Globus pallidus (tissue), 1 donor: ENCODE measurements at regions not wholly inside any gene's neighbourhood (a gene's known extent, or its start where the extent isn't known, plus 50 kb on each side); places are given as distances from the start of the nearest gene placed in this dataset.
"Not testable (repeated sequence)": the region's sequence is repeated elsewhere in the genome, so short reads cannot be mapped to it uniquely, and the experiment has no call there.

Experiments used
- DNase-seq: peaks from one replicate; pipeline ENCODE4 v3.0.0-alpha.2; 2015; ENCODE audit warnings: low spot score

DNA sequence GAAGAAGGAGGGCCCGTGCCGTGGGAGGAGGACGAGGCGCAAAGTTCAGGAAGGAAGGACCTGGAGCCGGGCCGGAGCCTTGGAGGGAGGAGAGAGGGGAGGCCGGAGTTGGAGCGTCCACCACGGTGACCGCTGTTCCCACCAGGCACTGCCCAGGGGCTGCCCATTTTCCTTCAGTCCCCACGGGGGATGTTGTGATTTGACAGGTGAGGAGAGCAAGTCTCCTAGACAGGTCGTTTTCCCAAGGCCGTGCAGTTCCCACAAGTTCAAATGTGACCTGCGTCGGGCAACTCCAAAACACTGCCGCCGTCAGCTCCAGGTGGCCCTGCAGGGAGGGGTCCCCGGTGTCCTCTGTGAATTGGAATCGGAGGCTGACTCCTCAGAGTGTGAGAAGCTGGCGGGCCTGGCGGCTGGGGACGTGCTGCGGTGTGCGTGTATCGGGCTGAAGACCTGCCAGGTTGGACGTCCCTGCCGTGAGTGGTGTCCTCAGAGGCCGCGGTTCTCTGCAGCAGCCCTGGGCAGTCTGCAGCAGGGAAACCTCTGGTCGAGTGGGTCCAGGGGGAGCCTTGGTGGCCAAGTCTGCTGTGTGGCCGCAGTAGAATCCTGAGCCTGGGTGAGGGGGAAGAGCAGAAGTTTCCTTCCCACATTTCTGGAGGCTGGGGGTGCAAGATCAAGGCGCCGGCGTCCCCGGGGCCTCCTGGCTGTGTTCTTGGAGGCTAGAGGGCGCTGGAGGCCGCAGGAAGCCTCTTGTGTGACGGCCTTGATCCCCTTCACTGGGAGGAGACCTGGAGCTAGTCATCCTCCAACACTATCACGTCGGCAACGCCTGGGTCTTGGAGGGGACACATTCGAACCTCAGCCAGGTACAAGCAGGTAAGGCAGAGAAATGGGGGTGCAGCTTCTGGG, 115.1 kb upstream of the FRMD1 start:
- no peak for DNase-seq

- no peak for DNase-seq
Observed at GRCh38 chr6:168192901-168193815, 114.1 kb upstream of the FRMD1 start.

- DNase-seq: no peak
Observed at GRCh38 chr6:168192195-168192900, 113.3 kb upstream of the FRMD1 start.

DNA sequence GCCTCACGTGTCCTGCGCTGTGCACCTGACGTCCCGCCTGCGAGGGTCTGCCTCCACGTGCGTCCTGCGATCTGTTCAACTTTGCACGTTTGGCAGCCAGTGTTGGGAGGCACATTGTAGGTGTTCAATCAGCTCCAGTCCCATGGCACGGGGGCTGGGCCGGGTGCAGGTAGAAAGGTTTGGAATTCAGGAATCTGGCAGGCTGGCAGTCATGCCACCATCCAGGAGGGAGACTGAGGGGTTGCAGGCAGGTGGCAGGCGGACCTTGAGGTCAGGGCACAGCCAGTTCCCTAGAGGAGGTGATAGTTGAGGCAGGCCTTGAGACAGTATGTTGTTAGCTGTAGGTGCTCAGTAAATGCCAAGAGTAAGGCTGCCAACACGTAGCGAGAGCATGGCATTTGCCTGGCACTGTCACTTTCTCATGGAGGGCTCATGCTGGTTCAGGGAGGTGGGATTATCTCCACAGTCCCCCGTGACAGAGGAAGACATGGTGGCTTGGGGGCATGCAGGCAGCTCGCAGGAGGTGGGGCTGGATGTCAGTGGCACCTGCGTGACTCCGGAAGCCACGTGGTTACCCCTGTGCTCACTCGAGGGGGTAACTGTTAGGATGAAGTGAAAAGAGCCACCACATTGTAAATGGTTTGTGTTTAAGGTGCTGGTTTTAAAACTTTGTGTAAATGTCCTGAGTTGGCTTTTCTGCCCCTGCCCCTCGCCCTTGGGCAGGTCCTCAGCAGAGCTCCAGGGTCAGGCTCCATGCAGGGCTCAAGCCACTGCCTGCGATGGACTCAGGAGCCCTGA, 111.8 kb upstream of the FRMD1 start:
- DNase-seq: no peak

GRCh38 chr6:168190014-168190405, 111.0 kb upstream of the FRMD1 start:
- no peak for DNase-seq

DNA sequence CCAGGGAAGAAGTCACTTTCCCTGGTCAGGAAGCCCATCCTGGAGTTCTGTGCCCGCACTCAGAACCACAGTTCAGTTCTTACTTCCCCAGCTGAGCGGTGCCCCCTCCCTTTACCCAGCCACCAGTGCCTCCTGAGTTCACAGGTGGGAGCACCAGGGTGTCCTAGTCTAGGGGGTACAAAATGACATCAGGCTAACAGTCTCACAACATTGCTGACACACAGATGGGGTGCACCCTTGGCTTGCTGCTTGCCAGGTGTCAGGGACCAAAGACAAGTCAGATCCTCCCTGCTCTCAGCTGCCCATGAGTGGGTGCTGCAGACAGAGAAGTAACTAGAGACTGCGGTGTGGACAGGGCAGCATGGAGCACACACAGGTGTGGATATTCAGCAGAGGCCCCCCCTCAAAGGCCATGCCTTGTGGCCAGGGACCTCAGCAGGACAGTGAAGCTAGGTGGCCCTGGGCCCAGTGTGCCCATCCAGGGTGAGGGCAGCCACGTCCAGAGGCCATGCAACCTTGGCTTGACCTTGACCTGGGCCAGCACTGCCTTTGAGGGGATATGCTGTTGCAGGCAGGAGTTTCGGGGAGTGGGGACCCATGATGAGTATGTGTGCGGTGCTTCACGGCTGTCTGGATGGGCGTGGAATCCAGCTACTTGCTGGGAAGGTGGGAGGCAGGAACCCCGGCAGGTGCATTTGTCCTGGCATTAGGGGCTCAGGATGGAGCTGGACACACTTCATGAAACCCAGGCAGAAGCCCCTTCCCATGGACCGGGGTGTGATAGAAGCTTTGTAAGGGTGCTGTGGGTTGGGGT, 110.4 kb upstream of the FRMD1 start:
- DNase-seq: no peak

DNA sequence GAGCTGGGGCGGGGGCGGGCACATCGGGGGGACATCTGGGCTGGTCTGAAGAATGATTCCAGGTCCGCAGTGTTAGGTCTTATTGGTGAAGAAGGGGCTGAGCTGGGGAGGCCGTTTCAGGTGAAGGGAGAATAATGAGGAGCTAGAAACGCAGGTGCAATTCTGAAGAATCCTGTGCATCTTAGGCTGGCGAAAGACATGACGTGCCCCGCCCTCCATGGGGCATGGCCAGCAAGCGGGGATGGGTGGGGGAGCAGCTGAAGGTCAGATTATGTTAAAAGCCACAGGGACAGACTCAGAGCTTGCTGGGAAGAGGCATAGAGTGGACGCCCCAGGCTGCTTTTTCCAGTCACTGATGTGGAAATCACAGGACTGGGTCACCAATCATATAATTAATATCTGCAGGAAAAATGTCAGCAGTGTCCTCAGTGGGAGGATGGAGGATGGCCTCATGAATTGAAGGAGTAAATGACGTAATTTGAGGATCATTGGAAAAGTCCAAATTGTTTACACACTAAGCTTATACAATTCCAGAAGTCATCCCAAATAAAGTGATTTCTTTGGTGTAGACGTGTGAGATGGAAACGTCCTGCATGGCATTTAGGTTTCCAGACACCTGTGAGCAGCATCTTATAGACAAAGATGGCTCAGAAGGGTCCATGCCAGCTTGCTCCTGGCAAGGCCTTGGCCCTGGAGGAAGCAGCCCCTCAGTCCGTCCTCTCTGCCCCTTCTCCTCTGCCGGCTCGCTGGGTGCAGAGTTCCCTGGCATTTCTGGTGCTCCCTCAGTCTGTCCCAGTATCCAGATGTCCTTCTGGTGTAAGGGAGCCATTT, 109.6 kb upstream of the FRMD1 start:
- DNase-seq: no peak

- no peak for DNase-seq
Observed at GRCh38 chr6:168186438-168186837, 107.4 kb upstream of the FRMD1 start.

DNA sequence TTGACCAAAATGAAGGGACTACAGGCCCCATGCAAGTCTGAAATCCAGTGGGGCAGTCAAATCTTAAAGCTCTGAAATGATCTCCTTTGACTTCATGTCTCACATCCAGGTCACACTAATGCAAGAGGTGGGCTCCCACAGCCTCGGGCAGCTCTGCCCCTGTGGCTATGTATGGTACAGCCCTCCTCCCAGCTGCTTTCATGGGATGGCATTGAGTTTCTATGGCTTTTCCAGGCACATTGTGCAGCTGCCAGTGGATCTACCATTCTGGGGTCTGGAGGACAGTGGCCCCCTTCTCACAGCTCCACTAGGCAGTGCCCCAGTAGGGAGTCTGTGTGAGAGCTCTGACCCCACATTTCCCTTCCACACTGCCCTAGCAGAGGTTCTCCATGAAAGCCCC, 107.0 kb upstream of the FRMD1 start:
- not testable (repeated sequence) for DNase-seq

DNA sequence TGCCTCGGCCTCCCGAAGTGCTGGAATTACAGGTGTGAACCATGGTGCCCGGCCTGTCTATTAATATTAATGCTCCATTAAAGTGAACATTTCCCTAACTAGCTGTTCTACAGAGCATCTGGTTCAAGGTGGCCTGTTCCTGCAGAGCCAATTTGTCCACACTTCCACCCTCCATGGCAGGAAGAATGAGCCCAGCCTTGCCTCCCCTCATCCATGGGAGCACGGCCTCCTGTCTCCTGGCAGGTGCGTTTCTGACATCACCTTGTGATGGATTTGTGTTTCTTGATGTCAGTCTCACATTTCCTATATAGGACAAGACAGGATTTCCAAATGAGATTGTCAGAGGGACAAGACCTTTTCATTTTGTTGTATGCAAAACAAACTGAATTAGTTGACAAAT, 105.7 kb upstream of the FRMD1 start:
- no peak for DNase-seq

DNA sequence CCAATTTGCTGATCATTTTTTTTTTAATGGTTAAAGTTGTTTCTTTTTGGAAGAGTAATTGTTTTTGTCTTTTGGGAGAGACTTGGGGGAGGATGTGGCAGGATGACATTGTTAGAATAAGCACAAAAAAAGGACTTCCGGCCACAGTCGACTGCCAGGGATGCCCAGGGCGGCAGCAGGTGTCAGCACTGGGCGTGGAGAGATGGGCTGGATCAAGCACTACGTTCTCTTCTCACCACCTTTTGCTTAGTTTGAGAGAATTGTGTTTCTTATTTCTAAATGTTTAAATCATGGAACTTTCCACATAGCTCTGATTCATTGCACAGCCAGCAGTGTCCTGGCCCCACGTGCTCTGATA, 104.6 kb upstream of the FRMD1 start:
- DNase-seq: no peak

- DNase-seq: no peak
Observed at GRCh38 chr6:168182908-168183612, 104.0 kb upstream of the FRMD1 start.

DNA sequence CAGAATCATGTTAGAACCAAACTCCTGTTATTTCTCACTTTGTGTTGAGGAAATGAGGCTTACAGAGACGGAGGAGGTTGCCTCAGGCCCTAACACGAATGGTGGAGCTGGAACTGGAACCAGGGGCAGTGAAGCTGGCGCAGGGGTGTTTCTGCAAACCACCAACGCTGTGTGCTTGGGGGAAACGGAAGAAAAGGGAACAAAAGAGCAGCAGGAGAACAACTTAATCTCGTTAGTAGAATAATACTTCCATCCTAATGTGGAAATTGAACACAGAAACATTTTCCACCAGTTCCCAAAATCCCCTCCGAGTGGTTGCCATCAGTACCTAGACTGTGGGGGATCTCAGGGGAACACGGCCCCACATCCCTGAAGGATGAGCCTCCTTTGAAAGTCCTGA, 103.4 kb upstream of the FRMD1 start:
- no peak for DNase-seq

DNA sequence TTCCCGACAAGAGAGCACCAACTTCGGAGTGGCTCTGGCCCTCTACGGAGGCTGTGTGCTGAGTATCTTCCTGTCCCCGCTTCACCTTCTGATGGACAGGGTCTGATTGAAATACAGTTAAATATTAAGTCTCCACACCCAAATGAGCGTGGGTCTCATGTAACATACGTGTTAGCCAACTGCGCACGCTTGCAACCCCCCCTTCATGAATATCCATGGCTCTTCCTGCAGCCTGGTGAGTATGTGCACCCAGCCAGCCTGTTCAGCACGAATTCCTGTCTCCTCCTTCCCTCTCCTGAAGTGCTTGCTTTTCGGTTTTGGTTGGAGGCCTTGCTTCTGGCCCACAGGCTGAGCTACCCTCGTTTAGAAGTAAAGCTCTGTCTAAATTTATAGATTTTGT, 102.9 kb upstream of the FRMD1 start:
- DNase-seq: no peak

DNA sequence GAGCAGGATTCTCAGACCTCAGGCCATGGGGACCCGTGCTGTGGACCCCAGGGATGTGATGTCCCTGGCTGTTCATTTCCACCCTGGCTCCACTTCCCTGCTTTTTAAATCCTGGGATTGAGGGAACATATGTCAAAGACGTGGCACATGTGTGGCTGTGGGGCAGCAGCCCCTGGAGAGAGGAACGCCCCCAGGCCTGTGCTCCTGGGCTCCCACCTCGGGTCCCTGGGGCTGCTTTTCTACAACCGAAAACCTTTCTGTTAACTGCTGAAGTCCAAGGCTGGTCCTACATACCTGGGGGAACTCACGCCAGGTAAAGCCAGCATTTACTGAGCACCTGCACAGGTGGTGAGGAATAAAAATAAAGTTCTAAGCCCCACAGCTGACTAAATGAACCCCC, 102.3 kb upstream of the FRMD1 start:
- no peak for DNase-seq

DNA sequence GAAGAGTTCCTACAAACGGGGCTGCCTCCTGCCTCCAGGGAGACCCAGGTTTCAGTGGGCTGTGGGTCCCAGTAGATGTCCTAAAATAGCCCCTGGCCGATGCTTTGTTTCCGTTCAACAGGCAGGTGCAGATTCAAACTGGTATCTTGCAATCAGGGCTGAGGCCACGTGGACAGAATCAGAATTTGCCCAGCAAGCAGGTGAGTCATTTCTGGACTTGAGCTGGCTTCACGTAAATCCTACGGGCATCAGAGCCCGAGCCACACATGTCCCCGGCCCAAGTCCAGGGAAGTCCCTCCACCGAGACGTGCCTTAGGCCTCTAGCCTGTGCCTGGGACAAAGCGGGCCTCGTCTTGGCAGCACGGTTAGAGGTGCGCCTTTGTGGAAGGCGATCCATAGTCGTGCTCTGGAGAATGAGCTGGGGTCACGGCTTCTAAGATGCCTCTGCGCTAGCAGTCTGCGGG, 101.6 kb upstream of the FRMD1 start:
- no peak for DNase-seq

DNA sequence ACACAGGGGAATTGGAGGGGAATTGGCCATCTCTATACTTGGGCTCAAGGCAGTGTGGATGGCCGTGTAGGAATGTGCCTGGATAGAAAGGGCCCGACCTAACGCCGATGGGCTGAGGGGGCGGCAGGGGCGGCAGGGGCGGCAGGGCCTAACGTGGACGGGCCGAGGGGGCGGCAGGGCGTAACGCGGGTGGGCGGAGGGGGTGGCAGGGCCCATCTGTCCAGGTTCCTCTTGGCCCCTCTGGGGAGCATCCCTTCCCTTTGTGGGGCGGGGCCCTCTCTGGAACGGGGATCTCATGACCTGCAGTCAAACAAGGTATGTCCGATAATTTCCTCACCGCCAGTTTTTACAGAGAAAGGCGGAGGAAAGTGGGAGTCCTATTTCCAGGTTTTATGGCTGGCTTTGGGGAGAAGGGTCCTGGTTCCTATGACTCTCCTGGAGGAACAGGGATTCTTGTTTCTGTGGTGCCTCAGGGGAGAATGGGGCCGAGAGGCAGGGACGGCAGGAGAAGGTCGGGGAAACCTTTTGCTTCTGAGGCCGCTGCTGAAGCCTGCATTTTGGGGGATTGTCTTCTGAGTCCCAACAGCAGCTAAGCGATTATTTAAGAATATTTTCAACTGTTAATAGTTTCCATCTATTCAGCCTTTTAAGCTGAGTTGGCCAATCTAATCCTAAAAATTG, 100.8 kb upstream of the FRMD1 start:
- DNase-seq: no peak

GRCh38 chr6:168179133-168179532, 100.1 kb upstream of the FRMD1 start:
- no peak for DNase-seq
